ENCODE measurements at regions not wholly inside any gene's neighbourhood (a gene's known extent, or its start where the extent isn't known, plus 50 kb on each side); places are given as distances from the start of the nearest gene placed in this dataset.
A peak's percentile ranks its signal among the peaks of the same experiment; 100 is the strongest.

- intact Hi-C loops (cut with micrococcal nuclease; ENCODE audit: unreplicated experiment) = loop anchor here (5.0 kb wide), 1 partner anchor 190 kb away; no protein-coding TSS in a partner anchor
- no peaks in the 10 kb centered on the region for H4K20me1 ChIP-seq (ENCODE audit: insufficient read depth)
- no peak overlapping the region; the same call in 1 of the 2 replicates for H3K4me2 ChIP-seq
- POLR2A ChIA-PET (ENCODE audit: unreplicated experiment) = no interaction called here
- H3K36me3 ChIP-seq (ENCODE audit: low read depth) = no peaks in the 10 kb centered on the region
- BruUV-seq (replicated peaks) = no TSS peak
- no peak overlapping the region for H2AFZ ChIP-seq
- no peak for TF ChIP-seq EZH2 (IDR thresholded peaks at IDR 0.05; ENCODE audit: low read depth)
- TF ChIP-seq CTCF (conservative IDR thresholded peaks at IDR 0.05) = no peak
- no peaks in the 10 kb centered on the region for H3K9me3 ChIP-seq (ENCODE audit: insufficient read depth, low read depth)
- H3K9me2 ChIP-seq (ENCODE audit: insufficient read depth) = no peaks in the 10 kb centered on the region
- no peaks in the 10 kb centered on the region for H3K27me3 ChIP-seq (ENCODE audit: insufficient read depth, low read depth)
- no peak overlapping the region for H3K27ac ChIP-seq
- CTCF ChIA-PET = no interaction called here
- peaks cover 6% of the 10 kb centered on the region; the same call in 1 of the 2 replicates for H3F3A ChIP-seq (ENCODE audit: insufficient read depth, low read depth)
- peaks cover 33% of the 10 kb centered on the region for H3K4me1 ChIP-seq (replicated peaks; ENCODE audit: insufficient read depth)
- no peaks in the 10 kb centered on the region for H3K79me2 ChIP-seq (ENCODE audit: low read depth)
- no peak overlapping the region for H3K4me3 ChIP-seq
- DNase-seq = no peak
Measured at GRCh38 chr2:19671916-19672315, 229.9 kb downstream of the TTC32 start.

- Histone ChIP-seq H3K27me3 (ENCODE audit: insufficient read depth, low read depth) (no peaks in the 10 kb centered on the region), H3K9me3 (ENCODE audit: insufficient read depth, low read depth) (no peaks in the 10 kb centered on the region), H2AFZ (no peak overlapping the region), H3K4me2 (no peak overlapping the region; the same call in 1 of the 2 replicates), H3K27ac (no peak overlapping the region), H3K4me1 (replicated peaks; ENCODE audit: insufficient read depth) (peaks cover 35% of the 10 kb centered on the region), H3K9me2 (ENCODE audit: insufficient read depth) (no peaks in the 10 kb centered on the region), H3K36me3 (ENCODE audit: low read depth) (no peaks in the 10 kb centered on the region), H3K4me3 (no peak overlapping the region), H4K20me1 (ENCODE audit: insufficient read depth) (no peaks in the 10 kb centered on the region), H3F3A (ENCODE audit: insufficient read depth, low read depth) (peaks cover 6% of the 10 kb centered on the region; the same call in 1 of the 2 replicates), H3K79me2 (ENCODE audit: low read depth) (no peaks in the 10 kb centered on the region)
- TF ChIP-seq EZH2 (IDR thresholded peaks at IDR 0.05; ENCODE audit: low read depth) = no peak
- TF ChIP-seq CTCF (conservative IDR thresholded peaks at IDR 0.05) = no peak
- CTCF ChIA-PET = no interaction called here
- intact Hi-C loops (cut with micrococcal nuclease; ENCODE audit: unreplicated experiment) = loop anchor here (5.0 kb wide), 1 partner anchor 191 kb away; no protein-coding TSS in a partner anchor
- no TSS peak for BruUV-seq (replicated peaks)
- POLR2A ChIA-PET (ENCODE audit: unreplicated experiment) = no interaction called here
- peak in 1 of 2 experiments; percentile 5 for DNase-seq
Measured at GRCh38 chr2:19671311-19671710, 230.5 kb downstream of the TTC32 start.

GRCh38 chr2:19670303-19670702 is 231.5 kb downstream of the TTC32 start:
- Histone ChIP-seq H3K4me1 (replicated peaks; ENCODE audit: insufficient read depth) (peaks cover 35% of the 10 kb centered on the region), H3F3A (ENCODE audit: insufficient read depth, low read depth) (peaks cover 6% of the 10 kb centered on the region; the same call in 1 of the 2 replicates), H3K36me3 (ENCODE audit: low read depth) (no peaks in the 10 kb centered on the region), H3K4me3 (no peak overlapping the region), H2AFZ (no peak overlapping the region), H3K79me2 (ENCODE audit: low read depth) (no peaks in the 10 kb centered on the region), H3K27me3 (ENCODE audit: insufficient read depth, low read depth) (no peaks in the 10 kb centered on the region), H3K27ac (no peak overlapping the region), H3K9me3 (ENCODE audit: insufficient read depth, low read depth) (no peaks in the 10 kb centered on the region), H3K4me2 (no peak overlapping the region), H4K20me1 (ENCODE audit: insufficient read depth) (no peaks in the 10 kb centered on the region), H3K9me2 (ENCODE audit: insufficient read depth) (no peaks in the 10 kb centered on the region)
- no peak for TF ChIP-seq EZH2 (IDR thresholded peaks at IDR 0.05; ENCODE audit: low read depth)
- CTCF ChIA-PET = no interaction called here
- intact Hi-C loops (cut with micrococcal nuclease; ENCODE audit: unreplicated experiment) = loop anchor here (5.0 kb wide), 1 partner anchor 192 kb away; no protein-coding TSS in a partner anchor
- POLR2A ChIA-PET (ENCODE audit: unreplicated experiment) = no interaction called here
- no peak for DNase-seq
- no TSS peak for BruUV-seq (replicated peaks)

- no peak overlapping the region for H2AFZ ChIP-seq
- H3K27ac ChIP-seq = no peak overlapping the region
- ChIA-PET POLR2A (ENCODE audit: unreplicated experiment) (no interaction called here), CTCF (no interaction called here)
- no peaks in the 10 kb centered on the region for H3K36me3 ChIP-seq (ENCODE audit: low read depth)
- no peaks in the 10 kb centered on the region for H3K9me2 ChIP-seq (ENCODE audit: insufficient read depth)
- H3K4me3 ChIP-seq = no peak overlapping the region
- BruUV-seq (replicated peaks) = no TSS peak
- H3K4me1 ChIP-seq (replicated peaks; ENCODE audit: insufficient read depth) = peaks cover 34% of the 10 kb centered on the region
- peak in 1 of 2 experiments; percentile 20 for DNase-seq
- H3F3A ChIP-seq (ENCODE audit: insufficient read depth, low read depth) = peaks cover 6% of the 10 kb centered on the region; the same call in 1 of the 2 replicates
- no peaks in the 10 kb centered on the region for H4K20me1 ChIP-seq (ENCODE audit: insufficient read depth)
- intact Hi-C loops (cut with micrococcal nuclease; ENCODE audit: unreplicated experiment) = loop anchor here (5.0 kb wide), 3 partner anchors 677 to 1232 kb away; no protein-coding TSS in a partner anchor
- H3K27me3 ChIP-seq (ENCODE audit: insufficient read depth, low read depth) = no peaks in the 10 kb centered on the region
- TF ChIP-seq EZH2 (IDR thresholded peaks at IDR 0.05; ENCODE audit: low read depth) = no peak
- TF ChIP-seq CTCF (conservative IDR thresholded peaks at IDR 0.05) = no peak
- H3K9me3 ChIP-seq (ENCODE audit: insufficient read depth, low read depth) = no peaks in the 10 kb centered on the region
- H3K79me2 ChIP-seq (ENCODE audit: low read depth) = no peaks in the 10 kb centered on the region
- no peak overlapping the region for H3K4me2 ChIP-seq
Measured at GRCh38 chr2:19669559-19669958, 232.2 kb downstream of the TTC32 start.
